Adrenal gland (tissue), 9 donors: ENCODE measurements at regions not wholly inside any gene's neighbourhood (a gene's known extent, or its start where the extent isn't known, plus 50 kb on each side); places are given as distances from the start of the nearest gene placed in this dataset.
"Not testable (repeated sequence)": the region's sequence is repeated elsewhere in the genome, so short reads cannot be mapped to it uniquely, and the experiment has no call there.

ENCODE experiments used
- DNase-seq, 7 donors: peaks; one replicate each; pipeline ENCODE4 v3.0.0-alpha.2; 2019 to 2020
- H3K27ac ChIP-seq, 5 donors: fragments of 200-600 bp; sonication (generic) in 4 of 5; 1 replicate in 3 of 5; 2 replicates in 2 of 5; pipeline versions ENCODE4 v1.5.1 to v1.8.0; 2016 to 2020; ENCODE audit warnings: mild to moderate bottlenecking in 1 of 5
- H3K27me3 ChIP-seq: fragments of 200-600 bp; 2 replicates; pipeline ENCODE4 v1.8.0; 2021
- H3K36me3 ChIP-seq, 2 donors: fragments of 200-600 bp; replicated peaks in 1 of 2; 1 replicate in 1 of 2; 2 replicates in 1 of 2; pipeline versions ENCODE4 v1.5.1 to v1.8.0; 2018 to 2022
- H3K4me1 ChIP-seq, 2 donors: fragments of 200-600 bp; replicated peaks in 1 of 2; 1 replicate in 1 of 2; 2 replicates in 1 of 2; pipeline versions ENCODE4 v1.5.1 to v1.8.0; 2018 to 2021
- H3K4me3 ChIP-seq, 4 donors: fragments of 200-600 bp; sonication (generic) in 3 of 4; one replicate each; pipeline ENCODE4 v1.5.1; 2016 to 2018
- H3K9me3 ChIP-seq, 3 donors: fragments of 200-600 bp; sonication (generic) in 1 of 3; replicated peaks in 1 of 3; 1 replicate in 2 of 3; 2 replicates in 1 of 3; pipeline versions ENCODE4 v1.5.1 to v1.8.0; 2016 to 2021
- POLR2A ChIP-seq, 2 donors: fragments of 450-650 bp; IDR thresholded peaks; one replicate each; pipeline ENCODE4 v1.6.1; 2017; ENCODE audit warnings: antibody characterized with exemption in 2 of 2, mild to moderate bottlenecking in 2 of 2, moderate library complexity in 1 of 2
- WGBS, 4 donors: extraction: QIAGEN DNeasy Blood & Tissue Kit in 2 of 4; methylation state at CpG; one replicate each; pipeline versions ENCODE4 v1.1.5 to v1.1.7; 2013 to 2017; 5-methylcytosine and 5-hydroxymethylcytosine counted together
- intact Hi-C, 2 donors: fragments of 100-400 bp; cut with DNase I; formaldehyde crosslinking; loops; one replicate each; pipeline versions ENCODE4 v1.14.1 to v1.15.0; 2022 to 2023
- TF ChIP-seq, protein P1 (sequence below), 6 experiments: fragments of 450-650 bp in 4 of 6; fragments of 200-600 bp in 2 of 6; sonication (generic) in 1 of 6; IDR thresholded peaks; 1 replicate in 5 of 6; 2 replicates in 1 of 6; pipeline versions ENCODE4 v1.5.1 to v1.8.0; 2016 to 2021; ENCODE audit warnings: antibody characterized with exemption in 6 of 6, mild to moderate bottlenecking in 2 of 6, moderate library complexity in 1 of 6
- donor health status: healthy with polysubstance abuse.
- donor health status: Bipolar disorder and iron deficiency.
- donor health status: DM: yes; HTN: yes; CAD: no.
- donor health status: DM: no; HTN: no; CAD: no.
- donor health status: DM: no; HTN: no; CAD: no.

DNA sequence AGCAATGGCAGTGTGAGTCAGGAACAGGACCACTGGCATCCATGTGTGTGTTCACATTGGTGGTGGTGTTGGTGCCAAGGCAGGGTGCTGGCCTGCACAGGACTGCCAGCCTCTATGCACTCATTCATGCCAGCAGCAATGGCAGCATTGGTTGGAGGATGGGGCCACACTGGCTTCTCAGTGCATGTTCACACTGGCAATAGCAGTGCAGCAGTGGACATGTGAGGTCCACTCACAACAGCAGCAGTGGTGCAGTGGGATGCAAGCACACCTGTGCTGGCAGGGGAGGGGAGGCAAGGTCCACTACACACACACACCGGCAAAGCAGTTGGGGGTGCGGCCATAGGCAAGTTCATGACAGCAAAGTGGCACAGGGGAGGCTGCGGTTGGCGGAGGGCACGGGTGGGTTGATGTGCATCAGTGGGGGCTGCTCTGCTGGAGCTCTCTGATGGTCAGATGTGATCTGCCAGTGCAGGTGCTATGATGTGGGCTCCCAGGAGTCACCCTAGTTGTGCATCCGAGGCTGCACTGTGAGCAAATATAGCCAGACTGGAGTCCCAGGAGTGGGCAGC is 57.8 kb upstream of the TNKS2 start:
- Histone ChIP-seq H3K4me3 (no peak overlapping the region), H3K27me3 (peaks cover 25% of the 10 kb centered on the region), H3K36me3 (no peaks in the 10 kb centered on the region), H3K9me3 (no peaks in the 10 kb centered on the region), H3K4me1 (no peaks in the 10 kb centered on the region), H3K27ac (no peak overlapping the region)
- intact Hi-C loops, result no loop called here
- DNase-seq, result no peak
- 85 to 98% (median 91%) methylated on average over 4 to 6 of the region's 6 CpGs for WGBS, 4 donors
- TF ChIP-seq, protein P1, sequence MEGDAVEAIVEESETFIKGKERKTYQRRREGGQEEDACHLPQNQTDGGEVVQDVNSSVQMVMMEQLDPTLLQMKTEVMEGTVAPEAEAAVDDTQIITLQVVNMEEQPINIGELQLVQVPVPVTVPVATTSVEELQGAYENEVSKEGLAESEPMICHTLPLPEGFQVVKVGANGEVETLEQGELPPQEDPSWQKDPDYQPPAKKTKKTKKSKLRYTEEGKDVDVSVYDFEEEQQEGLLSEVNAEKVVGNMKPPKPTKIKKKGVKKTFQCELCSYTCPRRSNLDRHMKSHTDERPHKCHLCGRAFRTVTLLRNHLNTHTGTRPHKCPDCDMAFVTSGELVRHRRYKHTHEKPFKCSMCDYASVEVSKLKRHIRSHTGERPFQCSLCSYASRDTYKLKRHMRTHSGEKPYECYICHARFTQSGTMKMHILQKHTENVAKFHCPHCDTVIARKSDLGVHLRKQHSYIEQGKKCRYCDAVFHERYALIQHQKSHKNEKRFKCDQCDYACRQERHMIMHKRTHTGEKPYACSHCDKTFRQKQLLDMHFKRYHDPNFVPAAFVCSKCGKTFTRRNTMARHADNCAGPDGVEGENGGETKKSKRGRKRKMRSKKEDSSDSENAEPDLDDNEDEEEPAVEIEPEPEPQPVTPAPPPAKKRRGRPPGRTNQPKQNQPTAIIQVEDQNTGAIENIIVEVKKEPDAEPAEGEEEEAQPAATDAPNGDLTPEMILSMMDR (IDR thresholded peaks at IDR 0.05), result no peak
- no peak for TF ChIP-seq POLR2A (IDR thresholded peaks at IDR 0.05)

DNA sequence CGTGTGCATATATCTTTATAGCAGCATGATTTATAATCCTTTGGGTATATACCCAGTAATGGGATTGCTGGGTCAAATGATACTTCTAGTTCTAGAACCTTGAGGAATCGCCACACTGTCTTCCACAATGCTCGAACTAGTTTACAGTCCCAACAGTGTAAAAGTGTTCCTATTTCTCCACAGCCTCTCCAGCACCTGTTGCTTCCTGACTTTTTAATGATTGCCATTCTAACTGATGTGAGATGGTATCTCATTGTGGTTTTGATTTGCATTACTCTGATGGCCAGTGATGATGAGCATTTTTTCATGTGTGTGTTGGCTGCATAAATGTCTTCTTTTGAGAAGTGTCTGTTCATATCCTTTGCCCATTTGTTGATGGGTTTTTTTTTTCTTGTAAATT is 66.0 kb upstream of the TNKS2 start:
- H3K9me3 ChIP-seq, H3K27me3 ChIP-seq, intact Hi-C loops, H3K4me1 ChIP-seq, H3K36me3 ChIP-seq, DNase-seq, H3K27ac ChIP-seq, H3K4me3 ChIP-seq: not testable (repeated sequence)
- 49 to 84% (median 79%) methylated on average over 3 of the region's 3 CpGs for WGBS, 4 donors

DNA sequence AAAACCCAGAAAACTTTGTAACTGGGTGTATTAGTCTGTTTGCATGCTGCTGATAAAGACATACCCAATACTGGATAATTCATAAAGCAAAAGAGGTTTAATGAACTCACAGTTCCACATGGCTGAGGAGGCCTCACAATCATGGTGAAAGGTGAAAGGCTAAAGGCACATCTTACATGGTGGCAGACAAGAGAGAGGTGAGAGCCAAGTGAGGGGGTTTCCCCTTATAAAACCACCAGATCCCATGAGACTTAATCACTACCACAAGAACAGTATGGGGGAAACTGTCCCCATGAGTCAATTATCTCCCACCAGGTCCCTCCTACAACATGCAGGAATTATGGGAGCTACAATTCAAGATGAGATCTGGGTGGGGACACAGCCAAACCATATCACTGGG is 68.9 kb upstream of the TNKS2 start:
- DNase-seq, H3K4me1 ChIP-seq, intact Hi-C loops, H3K27ac ChIP-seq, H3K4me3 ChIP-seq, H3K36me3 ChIP-seq, H3K9me3 ChIP-seq, H3K27me3 ChIP-seq: not testable (repeated sequence)

DNA sequence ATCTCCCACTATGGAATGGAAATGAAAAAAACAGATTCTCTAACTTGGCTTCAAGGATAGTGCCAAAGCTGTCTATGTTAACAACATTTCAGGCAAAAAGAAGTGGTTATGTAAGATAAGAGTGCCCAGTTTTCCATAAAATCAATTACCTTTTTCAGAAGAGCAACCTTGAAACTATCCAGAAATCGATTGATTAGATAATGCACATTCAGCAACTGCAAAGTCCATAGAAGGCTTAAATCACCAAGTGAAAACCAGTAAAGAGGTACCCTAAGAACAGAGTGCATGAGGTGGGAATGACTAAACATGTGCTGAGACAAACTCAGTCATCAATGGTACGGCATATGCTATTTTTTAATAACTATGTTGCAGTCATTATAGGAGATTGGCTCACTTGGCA is 71.9 kb upstream of the TNKS2 start:
- WGBS, 4 donors, result 77 to 90% (median 83%) methylated on average over 2 of the region's 2 CpGs
- H3K27ac ChIP-seq, result no peak overlapping the region

DNA sequence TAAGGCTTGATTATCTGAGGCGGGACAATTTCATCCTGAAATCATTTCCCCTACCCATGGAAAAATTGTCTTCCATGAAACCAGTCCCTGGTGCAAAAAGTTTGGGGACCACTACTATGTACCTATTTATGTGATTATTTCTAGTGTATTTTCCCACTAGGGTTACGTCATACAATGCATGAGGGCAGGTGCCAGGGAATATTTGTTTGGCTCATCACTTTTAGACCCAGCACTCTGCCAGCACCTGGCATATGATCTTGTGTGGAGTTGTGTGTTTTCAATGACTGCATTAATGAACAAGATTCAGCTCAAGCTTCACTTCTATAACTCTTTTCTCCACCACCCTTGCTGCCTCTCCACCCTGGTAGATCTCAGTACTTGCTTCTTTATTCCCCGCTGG is 73.3 kb upstream of the TNKS2 start:
- intact Hi-C loops, result no loop called here
- H3K4me1 ChIP-seq, result no peaks in the 10 kb centered on the region
- DNase-seq, result no peak
- H3K27ac ChIP-seq, result no peak overlapping the region
- 83 to 88% (median 86%) methylated on average over 3 of the region's 3 CpGs for WGBS, 4 donors
- no peaks in the 10 kb centered on the region for H3K27me3 ChIP-seq
- H3K36me3 ChIP-seq, result no peaks in the 10 kb centered on the region
- H3K4me3 ChIP-seq, result no peak overlapping the region
- no peak for TF ChIP-seq POLR2A (IDR thresholded peaks at IDR 0.05)
- TF ChIP-seq, protein P1 (IDR thresholded peaks at IDR 0.05), result no peak
- H3K9me3 ChIP-seq, result no peaks in the 10 kb centered on the region

More for the DNA sequence above, 71.9 kb upstream of the TNKS2 start:
- no peak overlapping the region for H3K4me3 ChIP-seq
- H3K4me1 ChIP-seq, result no peaks in the 10 kb centered on the region
- TF ChIP-seq POLR2A (IDR thresholded peaks at IDR 0.05), result no peak
- TF ChIP-seq, protein P1 (IDR thresholded peaks at IDR 0.05), result no peak
- no peaks in the 10 kb centered on the region for H3K36me3 ChIP-seq
- H3K27me3 ChIP-seq, result no peaks in the 10 kb centered on the region
- H3K9me3 ChIP-seq, result no peaks in the 10 kb centered on the region
- intact Hi-C loops, result no loop called here
- no peak for DNase-seq
